ENCODE measurements at regions not wholly inside any gene's neighbourhood (a gene's known extent, or its start where the extent isn't known, plus 50 kb on each side); places are given as distances from the start of the nearest gene placed in this dataset.
A peak's percentile ranks its signal among the peaks of the same experiment; 100 is the strongest.

DNA sequence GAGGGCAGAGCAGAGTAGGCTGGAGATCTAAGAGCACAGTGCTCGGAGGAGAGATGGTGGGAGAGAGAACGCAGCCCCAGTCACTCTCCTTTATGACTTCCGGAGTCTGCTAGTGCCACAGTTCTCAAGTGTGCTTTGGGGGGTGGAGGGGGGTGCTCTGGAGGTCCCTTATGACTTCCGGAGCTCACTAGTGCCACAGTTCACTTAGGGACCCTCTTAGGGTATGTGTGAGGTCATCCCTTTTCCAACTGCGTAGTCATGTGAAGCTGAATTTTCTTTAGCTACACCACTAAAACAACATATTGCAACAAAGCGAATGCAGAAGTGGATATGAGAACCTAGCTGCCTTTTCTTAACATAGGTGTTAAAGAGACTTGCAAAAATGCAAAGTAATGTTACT, 153.7 kb upstream of the KCTD1 start:
- no peak for TF ChIP-seq ZNF274 (IDR thresholded peaks at IDR 0.05; ENCODE audit: low read depth, low read length)
- H3K4me3 ChIP-seq (ENCODE audit: low read length): no peak overlapping the region

DNA sequence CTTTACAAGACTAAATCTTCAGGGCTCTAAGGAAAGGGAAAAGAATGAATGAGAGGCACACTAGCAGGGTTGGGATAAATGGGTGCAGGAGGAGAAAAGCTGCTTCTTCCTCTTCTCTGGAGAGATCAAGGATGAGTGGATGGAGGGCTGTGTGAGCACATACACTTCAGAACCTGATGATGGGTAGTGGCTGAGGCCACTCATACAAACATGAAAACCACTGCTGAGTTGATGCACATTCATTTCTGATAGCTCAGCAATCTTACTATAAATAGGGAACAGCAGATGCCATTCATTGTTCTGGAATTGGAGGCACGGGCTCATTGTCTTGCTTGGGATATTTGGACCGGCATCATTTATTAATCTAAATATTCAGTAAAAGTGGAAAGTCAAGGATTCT, 152.4 kb upstream of the KCTD1 start:
- TF ChIP-seq ZNF274 (IDR thresholded peaks at IDR 0.05; ENCODE audit: low read depth, low read length): no peak
- H3K4me3 ChIP-seq (ENCODE audit: low read length): no peak overlapping the region

- H3K4me3 ChIP-seq (ENCODE audit: low read length): no peak overlapping the region
- no peak for TF ChIP-seq ZNF274 (IDR thresholded peaks at IDR 0.05; ENCODE audit: low read depth, low read length)
Observed at GRCh38 chr18:26700201-26700600, 151.8 kb upstream of the KCTD1 start.

GRCh38 chr18:26697186-26697884, 149.0 kb upstream of the KCTD1 start:
- no peak for TF ChIP-seq ZNF274 (IDR thresholded peaks at IDR 0.05; ENCODE audit: low read depth, low read length)
- H3K4me3 ChIP-seq (ENCODE audit: low read length): no peak overlapping the region

- TF ChIP-seq ZNF274 (IDR thresholded peaks at IDR 0.05; ENCODE audit: low read depth, low read length): no peak
- H3K4me3 ChIP-seq (ENCODE audit: low read length): no peak overlapping the region
Observed at GRCh38 chr18:26696786-26697185, 148.4 kb upstream of the KCTD1 start.

GRCh38 chr18:26696308-26696707, 148.0 kb upstream of the KCTD1 start:
- H3K4me3 ChIP-seq (ENCODE audit: low read length): no peak overlapping the region
- TF ChIP-seq ZNF274 (IDR thresholded peaks at IDR 0.05; ENCODE audit: low read depth, low read length): no peak

DNA sequence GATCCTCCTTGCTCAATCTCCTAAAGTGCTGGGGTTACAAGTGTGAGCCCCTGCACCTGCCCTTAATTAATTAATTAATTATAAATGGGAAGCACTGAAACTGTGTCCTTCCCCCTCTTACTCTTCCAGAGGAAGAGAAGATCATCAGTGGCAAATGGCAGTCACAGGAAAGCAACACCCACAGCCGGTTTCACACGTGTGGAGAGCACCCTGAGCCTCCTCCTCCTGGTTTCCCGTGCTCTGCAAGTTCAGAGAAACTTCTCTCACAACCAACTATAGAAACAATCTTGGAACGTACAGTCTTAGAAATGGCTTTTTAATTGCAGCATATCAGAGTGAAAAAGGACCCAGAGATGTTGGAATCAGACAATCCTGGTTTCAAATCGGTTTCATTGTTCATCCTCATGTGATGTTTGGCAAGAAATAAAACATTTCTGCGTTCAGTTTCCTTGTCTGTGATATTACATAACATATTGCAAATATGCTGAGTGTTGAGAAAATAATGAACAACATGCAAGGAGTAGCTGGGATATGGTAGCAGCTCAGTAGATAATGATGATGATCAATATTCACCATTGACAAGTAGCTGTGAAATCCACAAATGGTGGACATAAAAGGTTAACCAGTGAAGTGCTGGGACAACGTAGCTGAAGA, 141.0 kb upstream of the KCTD1 start:
- TF ChIP-seq ZNF274 (IDR thresholded peaks at IDR 0.05; ENCODE audit: low read depth, low read length): no peak
- H3K4me3 ChIP-seq (ENCODE audit: low read length): no peak overlapping the region

GRCh38 chr18:26686532-26686931, 138.2 kb upstream of the KCTD1 start:
- TF ChIP-seq ZNF274 (IDR thresholded peaks at IDR 0.05; ENCODE audit: low read depth, low read length): no peak
- no peak overlapping the region for H3K4me3 ChIP-seq (ENCODE audit: low read length)

DNA sequence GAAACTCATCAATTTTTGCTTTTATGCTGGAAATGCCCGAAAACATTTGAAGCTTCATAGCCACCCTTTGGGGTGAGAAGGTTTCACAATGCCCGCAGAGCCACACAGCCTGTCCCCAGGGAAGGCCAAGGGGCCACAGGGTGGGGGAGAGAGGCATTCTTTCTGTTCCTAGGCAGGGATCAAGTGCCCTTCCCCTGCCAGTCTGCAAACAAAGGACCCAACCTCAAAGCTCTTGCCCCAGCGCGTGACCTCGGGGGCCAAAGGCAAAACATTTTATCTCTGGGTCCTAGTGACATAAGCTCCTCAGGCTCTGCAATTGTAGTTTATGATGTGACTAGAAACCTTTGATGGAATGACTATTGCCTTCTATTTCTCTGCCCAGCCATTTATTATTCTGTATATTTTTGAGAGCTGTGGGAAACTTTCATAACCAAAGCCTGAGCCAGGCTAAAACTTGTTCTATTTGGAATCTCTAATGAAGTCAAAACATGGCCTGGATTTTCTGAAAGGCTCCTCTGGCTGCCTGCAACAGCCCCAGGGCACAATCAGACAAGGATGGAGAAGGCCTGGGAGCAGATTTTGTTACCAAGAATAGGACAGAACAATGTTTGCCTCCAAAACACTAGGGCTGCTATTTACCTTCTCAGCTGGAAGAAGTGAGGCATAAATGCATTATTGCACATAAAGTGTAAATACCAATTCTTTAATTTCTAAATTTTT, 137.2 kb upstream of the KCTD1 start:
- no peak overlapping the region for H3K4me3 ChIP-seq (ENCODE audit: low read length)
- no peak for TF ChIP-seq ZNF274 (IDR thresholded peaks at IDR 0.05; ENCODE audit: low read depth, low read length)

- H3K4me3 ChIP-seq (ENCODE audit: low read length): no peak overlapping the region
Observed at GRCh38 chr18:26677957-26678356, 129.6 kb upstream of the KCTD1 start.

DNA sequence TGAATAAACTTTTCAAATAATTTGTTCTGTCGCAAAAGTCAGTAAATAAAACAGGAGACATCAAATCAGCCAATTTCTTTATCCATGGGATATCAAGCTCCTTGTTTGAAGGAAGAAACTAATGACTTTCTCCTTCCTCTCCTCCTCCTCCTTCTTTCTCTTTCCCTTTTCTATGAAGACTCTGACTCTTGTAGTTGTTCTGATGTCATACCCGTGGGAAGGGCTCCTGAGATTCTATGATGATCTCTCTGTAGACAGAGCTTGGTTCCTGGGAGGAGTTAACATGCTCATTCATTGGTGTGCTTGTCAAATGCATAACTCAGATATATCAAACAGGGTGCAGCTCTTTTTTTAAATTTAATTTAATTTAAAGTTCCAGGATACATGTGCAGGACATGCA, 118.7 kb upstream of the KCTD1 start:
- H3K4me3 ChIP-seq (ENCODE audit: low read length): no peak overlapping the region
- TF ChIP-seq ZNF274 (IDR thresholded peaks at IDR 0.05; ENCODE audit: low read depth, low read length): no peak

More at GRCh38 chr18:26677957-26678356, 129.6 kb upstream of the KCTD1 start:
- no peak for TF ChIP-seq ZNF274 (IDR thresholded peaks at IDR 0.05; ENCODE audit: low read depth, low read length)

DNA sequence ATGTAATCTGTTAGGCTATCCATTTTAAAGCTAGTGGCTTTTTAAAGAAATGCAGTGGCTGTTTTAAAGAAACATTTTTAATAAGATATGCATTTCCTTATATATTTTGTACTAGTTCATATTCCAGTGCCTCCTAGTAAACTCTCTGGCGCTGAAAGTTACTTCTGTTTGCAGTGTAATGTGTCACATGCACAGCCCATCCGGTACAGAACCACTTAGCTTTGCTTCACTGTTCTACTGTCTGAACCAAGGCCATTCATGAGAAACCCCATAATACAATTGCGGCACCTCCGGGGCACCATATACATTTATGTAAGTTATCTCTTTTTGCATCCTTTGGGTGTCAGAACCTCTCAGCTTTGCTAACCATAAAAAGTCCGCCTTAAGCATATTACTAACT, 114.6 kb upstream of the KCTD1 start:
- H3K4me3 ChIP-seq (ENCODE audit: low read length): no peak overlapping the region
- no peak for TF ChIP-seq ZNF274 (IDR thresholded peaks at IDR 0.05; ENCODE audit: low read depth, low read length)

DNA sequence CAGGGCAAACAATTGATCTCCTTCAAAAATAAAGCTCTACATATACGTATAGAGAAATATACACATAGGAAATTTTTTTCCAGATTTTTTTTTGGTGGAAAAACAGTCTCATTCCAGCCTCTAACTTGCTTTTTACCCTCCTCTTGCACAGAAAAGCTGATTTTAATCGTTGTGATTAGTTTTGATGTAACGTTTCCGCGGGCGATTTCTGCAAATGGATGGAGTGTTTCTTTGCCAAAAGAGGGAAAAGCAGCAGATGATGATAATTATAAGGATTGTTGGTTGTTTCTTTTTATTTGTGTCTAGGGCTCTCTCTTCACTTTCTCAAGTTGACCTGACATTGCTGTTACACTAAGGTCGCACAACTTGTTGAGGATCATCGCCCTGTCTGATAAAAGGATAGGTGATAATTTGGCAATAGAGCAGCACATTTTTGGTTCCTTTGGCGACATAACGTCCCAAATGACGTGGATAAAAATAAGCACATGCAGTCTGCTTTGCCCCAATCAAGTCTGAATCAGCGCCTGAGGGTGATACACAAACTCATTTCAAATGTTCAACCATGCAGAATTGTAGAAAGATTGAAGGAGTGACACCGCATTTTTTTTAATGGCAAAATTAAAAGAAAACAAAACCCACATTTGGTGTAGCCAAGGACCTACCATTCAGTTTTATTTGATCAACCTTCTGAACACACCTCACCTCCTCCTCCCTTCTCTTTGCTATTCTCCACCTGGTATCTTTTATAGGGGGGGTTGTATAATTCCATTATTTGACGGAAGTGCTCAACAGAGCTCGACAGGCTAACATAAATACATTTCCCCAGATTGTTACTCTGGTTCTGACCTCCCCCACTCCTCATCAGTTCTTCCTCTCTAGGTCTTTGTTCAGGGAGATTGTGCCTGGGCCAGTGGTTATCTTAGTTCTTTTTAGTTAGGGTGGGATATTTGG, 109.6 kb upstream of the KCTD1 start:
- H3K4me3 ChIP-seq (ENCODE audit: low read length): peak overlapping the region; percentile 67; the same call in 1 of the 2 replicates
- no peak for TF ChIP-seq ZNF274 (IDR thresholded peaks at IDR 0.05; ENCODE audit: low read depth, low read length)
